NCI-H1105 (cell line): ENCODE measurements at regions not wholly inside any gene's neighbourhood (a gene's known extent, or its start where the extent isn't known, plus 50 kb on each side); places are given as distances from the start of the nearest gene placed in this dataset.
A peak's percentile ranks its signal among the peaks of the same experiment; 100 is the strongest.
"Not testable (repeated sequence)": the region's sequence is repeated elsewhere in the genome, so short reads cannot be mapped to it uniquely, and the experiment has no call there.

ENCODE experiments used
- DNase-seq: peaks from one replicate; lab custom pipeline; 2025; lab: John Stamatoyannopoulos, UW

DNA sequence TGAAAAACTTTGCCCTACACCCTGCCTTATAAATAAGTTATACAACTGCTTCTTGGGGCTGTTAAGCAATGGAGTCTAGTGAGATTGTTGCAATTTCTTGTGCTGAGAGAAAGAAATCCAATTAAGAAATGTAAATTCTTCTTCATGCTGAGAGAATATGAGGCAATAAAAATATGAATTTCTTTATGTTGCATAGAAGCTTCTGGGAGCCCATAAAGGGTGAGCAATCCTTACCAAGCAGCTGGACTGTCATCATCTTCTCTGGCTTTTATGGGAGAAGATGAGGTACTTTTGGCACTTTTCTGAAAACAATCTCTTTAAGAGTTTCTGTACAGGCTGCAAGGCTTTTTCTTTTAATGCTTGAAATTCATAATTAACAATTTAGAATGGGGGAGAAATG lies 204.3 kb downstream of the DMRTA1 start:
- DNase-seq: no peak

- no peak for DNase-seq
Measured at GRCh38 chr9:22654833-22655232, 208.2 kb downstream of the DMRTA1 start.

- no peak for DNase-seq
Measured at GRCh38 chr9:22657713-22658112, 211.1 kb downstream of the DMRTA1 start.

DNA sequence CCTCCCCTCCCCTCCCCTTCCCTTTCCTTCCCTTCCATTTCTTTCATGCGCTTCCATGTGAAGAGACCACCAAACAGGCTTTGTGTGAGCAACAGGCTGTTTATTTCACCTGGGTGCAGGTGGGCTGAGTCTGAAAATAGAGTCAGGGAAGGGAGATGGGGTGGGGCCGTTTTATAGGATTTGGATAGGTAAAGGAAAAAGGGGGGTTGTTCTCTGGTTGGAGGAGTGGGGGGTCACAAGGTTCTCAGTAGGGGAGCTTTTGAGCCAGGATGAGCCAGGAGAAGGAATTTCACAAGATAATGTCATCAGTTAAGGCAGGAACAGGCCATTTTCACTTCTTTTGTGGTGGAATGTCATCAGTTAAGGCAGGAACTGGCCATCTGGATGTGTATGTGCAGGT lies 211.9 kb downstream of the DMRTA1 start:
- DNase-seq: not testable (repeated sequence)

- no peak for DNase-seq
Measured at GRCh38 chr9:22682536-22682935, 235.9 kb downstream of the DMRTA1 start.

DNA sequence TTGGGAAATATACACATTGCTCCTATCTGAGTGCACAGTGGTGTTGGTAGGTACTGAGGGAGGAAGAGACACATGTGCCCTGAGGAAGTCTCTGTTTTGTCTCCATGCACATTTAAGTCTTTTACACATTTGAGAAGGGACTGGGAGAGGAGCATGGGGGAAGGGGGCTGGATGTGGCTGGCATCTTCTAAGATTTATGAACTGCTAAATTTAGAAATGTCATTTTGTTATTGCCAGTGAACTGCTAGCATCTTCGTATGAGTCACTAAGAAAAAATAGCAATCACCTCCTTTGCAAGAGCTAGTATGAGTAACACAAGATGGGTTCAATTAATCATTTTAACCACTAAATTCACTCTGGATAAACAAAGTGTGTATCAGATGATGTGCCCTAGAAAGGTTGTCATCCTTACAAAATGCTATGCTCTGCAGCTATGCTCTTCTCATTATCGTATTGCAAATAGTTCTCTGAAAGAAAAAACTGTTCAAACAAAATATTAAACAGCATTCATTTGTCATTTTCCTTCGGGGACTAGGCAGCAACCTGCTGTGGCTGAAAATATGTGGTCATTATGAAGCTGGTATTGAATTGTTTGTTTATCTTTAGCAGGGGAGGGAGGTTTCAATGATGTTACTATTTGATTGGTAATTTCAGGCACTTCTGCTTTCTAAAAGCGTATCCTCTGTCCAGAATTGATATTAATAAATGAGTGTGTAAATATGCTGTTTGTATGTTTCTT lies 236.5 kb downstream of the DMRTA1 start:
- DNase-seq: peak; percentile 43

DNA sequence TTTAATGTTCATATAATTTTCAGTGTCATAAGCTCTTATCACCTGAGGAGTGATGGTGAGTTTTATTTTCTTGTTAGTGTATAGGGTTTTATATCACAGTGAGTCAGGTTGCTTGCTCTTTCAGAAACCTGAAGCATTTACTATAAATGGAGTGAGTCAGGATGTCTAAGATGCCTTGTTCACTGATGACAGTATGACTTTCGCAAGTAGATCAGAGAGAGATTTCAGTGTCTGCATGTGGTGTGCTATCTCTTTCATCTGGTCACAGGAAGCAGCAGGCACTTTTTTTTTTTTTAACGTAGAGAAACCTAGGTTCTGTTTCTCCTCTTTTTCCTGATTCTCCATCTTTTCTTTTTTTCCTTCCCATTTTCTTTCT lies 237.1 kb downstream of the DMRTA1 start:
- no peak for DNase-seq

- DNase-seq: no peak
Measured at GRCh38 chr9:22693156-22693555, 246.5 kb downstream of the DMRTA1 start.

- peak; percentile 30 for DNase-seq
Measured at GRCh38 chr9:22700171-22700570, 253.5 kb downstream of the DMRTA1 start.

- no peak for DNase-seq
Measured at GRCh38 chr9:22718653-22719052, 272.0 kb downstream of the DMRTA1 start.

DNA sequence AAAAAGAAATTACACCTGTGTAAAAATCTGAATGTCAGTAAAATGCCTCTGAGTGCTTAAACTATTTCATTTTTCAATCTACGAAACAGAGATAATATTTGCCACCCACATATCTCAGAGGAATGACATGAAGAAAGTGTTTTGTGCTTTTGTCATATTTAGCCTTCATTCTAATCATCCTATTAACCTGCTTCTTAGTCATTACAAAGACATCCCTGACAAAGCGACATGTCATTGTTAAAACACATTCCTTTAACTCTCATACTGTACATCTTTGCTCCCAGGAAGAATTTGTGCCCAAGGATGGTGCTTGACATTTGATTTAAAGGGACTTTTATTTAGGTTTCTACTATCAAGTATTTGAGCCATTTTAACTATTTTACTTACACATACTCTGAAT lies 275.9 kb downstream of the DMRTA1 start:
- DNase-seq: no peak

- no peak for DNase-seq
Measured at GRCh38 chr9:22731786-22732185, 285.2 kb downstream of the DMRTA1 start.

DNA sequence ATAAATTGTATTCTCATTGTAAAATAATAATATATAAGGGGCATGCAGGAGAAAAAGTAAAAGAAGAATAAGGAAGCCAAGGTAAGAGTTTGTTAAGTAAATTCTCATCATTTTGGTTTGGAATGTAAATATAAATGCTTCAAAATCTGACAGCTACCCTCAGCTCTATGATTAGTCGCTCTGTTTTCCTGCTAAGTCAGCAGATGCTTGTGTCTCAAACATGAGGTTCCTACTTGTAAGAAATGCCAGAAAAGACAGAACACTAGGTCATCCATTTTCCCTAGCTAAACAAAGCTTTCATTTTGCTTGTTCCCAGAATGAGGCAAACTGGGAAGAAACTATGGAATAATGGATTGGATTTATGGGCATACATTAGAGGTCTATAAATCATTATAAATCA lies 293.1 kb downstream of the DMRTA1 start:
- no peak for DNase-seq

GRCh38 chr9:22740781-22741180 lies 294.2 kb downstream of the DMRTA1 start:
- no peak for DNase-seq

DNA sequence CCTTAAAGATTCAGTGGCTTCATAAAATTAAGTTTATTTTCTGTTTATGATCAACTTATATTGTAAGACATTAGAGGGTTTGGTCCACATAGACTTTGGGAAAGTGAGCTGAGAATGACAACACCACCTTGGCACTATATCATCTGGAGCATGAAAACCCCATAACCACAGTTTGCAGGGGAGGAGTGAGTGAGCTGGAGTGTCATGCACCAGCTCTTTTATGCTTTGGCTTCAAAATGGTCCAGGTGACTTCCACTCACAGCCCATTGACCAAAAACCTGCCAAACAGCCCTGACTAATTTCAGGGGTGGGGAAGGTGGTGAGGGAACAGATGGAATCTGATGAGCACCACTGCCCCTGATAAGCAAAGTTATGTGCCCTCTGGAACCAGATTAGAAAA lies 295.8 kb downstream of the DMRTA1 start:
- DNase-seq: no peak

DNA sequence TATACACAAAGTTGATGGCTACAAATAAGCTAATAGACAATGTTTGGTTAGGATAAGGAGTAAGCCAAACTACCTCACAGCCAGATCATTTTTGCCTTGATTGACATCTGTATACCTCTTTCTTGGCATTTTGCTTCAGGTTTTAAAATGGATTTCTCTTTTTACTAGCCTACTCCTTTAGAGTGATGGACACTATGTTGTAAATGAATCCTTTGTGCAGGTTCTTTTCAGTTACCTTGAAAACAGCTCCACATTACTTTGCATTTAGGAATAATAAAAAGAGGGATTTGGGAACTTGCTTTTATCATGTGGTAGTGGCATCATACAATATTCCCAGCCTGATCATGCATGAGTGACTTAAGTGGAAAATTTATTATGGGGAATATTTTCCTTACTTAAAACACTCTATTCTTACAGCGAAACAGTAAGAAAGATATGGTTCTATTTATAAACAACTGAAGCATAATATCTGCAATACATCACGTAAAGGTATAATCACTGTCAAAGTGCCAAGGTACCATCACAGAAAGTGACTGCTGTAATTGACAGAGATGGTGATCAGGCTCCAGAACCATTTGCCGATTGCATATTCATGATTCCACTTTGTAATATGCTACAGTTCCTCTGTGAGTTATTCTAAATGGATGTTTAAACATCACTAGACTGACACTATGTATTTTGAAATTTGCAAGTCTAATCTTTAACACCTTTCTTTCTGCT lies 327.0 kb downstream of the DMRTA1 start:
- no peak for DNase-seq

GRCh38 chr9:22790329-22790728 lies 343.7 kb downstream of the DMRTA1 start:
- DNase-seq: no peak

- no peak for DNase-seq
Measured at GRCh38 chr9:22808876-22809275, 362.3 kb downstream of the DMRTA1 start.

DNA sequence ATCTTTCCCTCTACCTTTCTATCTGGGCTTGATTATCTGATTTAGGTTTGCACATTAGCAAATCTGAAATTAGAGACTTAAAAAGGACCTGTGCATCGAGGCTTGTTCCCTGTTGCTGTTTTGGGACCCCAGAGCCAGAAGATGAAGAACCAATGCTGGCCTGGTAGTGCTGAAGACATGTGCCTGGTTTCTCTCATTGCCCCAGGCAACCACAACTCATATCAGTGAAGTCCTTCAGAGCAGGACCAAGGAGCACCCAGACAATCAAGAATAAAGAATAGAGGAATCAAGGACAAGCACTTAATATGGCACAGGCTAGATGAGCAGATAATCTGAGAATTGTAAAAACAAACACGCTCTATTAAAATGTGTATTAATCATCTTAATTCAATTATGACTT lies 362.7 kb downstream of the DMRTA1 start:
- no peak for DNase-seq

GRCh38 chr9:22813529-22813928 lies 366.9 kb downstream of the DMRTA1 start:
- DNase-seq: no peak

- DNase-seq: no peak
Measured at GRCh38 chr9:22815246-22815645, 368.6 kb downstream of the DMRTA1 start.

DNA sequence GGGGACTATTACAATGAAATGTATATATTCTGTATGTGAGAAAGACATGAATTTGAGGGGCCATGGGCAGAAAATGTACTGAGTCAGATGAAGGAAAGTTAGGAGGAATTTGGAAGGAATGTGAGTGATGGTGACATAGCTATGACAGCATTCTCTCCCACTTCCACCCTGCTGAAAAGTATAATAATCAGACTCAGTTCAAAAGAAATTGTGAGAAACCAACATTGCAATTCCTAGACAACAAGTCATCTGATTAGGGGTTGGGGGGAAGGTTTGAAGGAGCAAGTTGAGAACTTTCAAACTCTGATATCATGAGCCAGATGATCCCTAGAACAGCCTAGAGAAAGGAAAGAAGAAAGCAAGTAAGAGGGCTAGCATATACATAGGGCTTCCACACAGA lies 370.6 kb downstream of the DMRTA1 start:
- no peak for DNase-seq

- DNase-seq: no peak
Measured at GRCh38 chr9:22829236-22829635, 382.6 kb downstream of the DMRTA1 start.

DNA sequence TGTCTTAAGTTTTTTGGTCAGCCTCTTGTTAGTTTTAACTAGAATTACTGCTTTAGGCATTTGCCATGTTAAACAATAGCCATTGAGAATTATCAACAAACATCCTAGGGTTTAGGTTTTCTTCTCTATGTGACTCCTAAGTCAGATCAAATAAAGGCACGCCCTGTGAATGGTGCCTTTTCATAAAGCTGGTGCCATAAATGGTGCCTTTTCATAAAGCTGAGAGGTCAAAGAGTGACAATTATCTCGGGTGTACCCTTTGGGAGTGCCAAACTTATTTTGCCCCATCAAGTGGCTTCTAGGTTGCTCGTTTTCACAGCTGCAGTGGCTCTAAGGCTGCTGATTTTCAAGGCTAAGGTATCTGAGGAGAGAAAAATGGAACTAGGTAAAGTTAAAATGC lies 391.6 kb downstream of the DMRTA1 start:
- no peak for DNase-seq
